DND-41 (cell line): ENCODE measurements at regions not wholly inside any gene's neighbourhood (a gene's known extent, or its start where the extent isn't known, plus 50 kb on each side); places are given as distances from the start of the nearest gene placed in this dataset.

Experiments used
- ATAC-seq: fragments of 200-7000 bp; cut with Tn5 transposase; 3 replicates; pipeline ENCODE4 v1.9.1; 2021; ENCODE audit warnings: low read depth; ENCODE audit not compliant: insufficient read depth
- DNase-seq: peaks from one replicate; pipeline ENCODE4 v3.0.0-alpha.2; 2020
- H2AFZ ChIP-seq: 2 replicates; pipeline ENCODE4 v1.6.0; 2012; ENCODE audit warnings: low read depth, low read length
- H3K27ac ChIP-seq: 2 replicates; pipeline ENCODE4 v1.5.1; 2012; ENCODE audit warnings: low read length, inconsistent platforms
- H3K27me3 ChIP-seq: fragments of 200-600 bp; sonication (generic); 2 replicates; pipeline ENCODE4 v1.6.0; 2012; ENCODE audit warnings: low read length, mild to moderate bottlenecking, inconsistent platforms; ENCODE audit not compliant: insufficient read depth, poor library complexity
- H3K36me3 ChIP-seq: 2 replicates; pipeline ENCODE4 v1.5.1; 2012; ENCODE audit warnings: low read length, inconsistent platforms; ENCODE audit not compliant: insufficient read depth
- H3K4me1 ChIP-seq: 2 replicates; pipeline ENCODE4 v1.5.1; 2012; ENCODE audit warnings: mild to moderate bottlenecking, low read length; ENCODE audit not compliant: insufficient read depth
- H3K4me2 ChIP-seq: 2 replicates; pipeline ENCODE4 v1.6.0; 2012; ENCODE audit warnings: mild to moderate bottlenecking, moderate library complexity, low read length, inconsistent platforms; ENCODE audit not compliant: insufficient read depth
- H3K4me3 ChIP-seq, 2 experiments: fragments of 200-600 bp in 1 of 2; shearing (Covaris generic) in 1 of 2; 2 replicates each; pipeline ENCODE4 v1.5.1; 2012 to 2016; ENCODE audit warnings: inconsistent platforms in 2 of 2, low read length in 2 of 2, mild to moderate bottlenecking in 2 of 2, low read depth in 1 of 2, moderate library complexity in 1 of 2
- H3K79me2 ChIP-seq: 2 replicates; pipeline ENCODE4 v1.6.0; 2012; ENCODE audit warnings: low read length, inconsistent platforms; ENCODE audit not compliant: insufficient read depth
- H3K9ac ChIP-seq: 2 replicates; pipeline ENCODE4 v1.6.0; 2012; ENCODE audit warnings: low read depth, mild to moderate bottlenecking, inconsistent platforms, low read length, moderate library complexity
- H3K9me3 ChIP-seq: 2 replicates; pipeline ENCODE4 v1.5.1; 2012; ENCODE audit warnings: low read length, moderate library complexity, mild to moderate bottlenecking, inconsistent platforms; ENCODE audit not compliant: insufficient read depth, severe bottlenecking
- H4K20me1 ChIP-seq: 2 replicates; pipeline ENCODE4 v1.6.0; 2012; ENCODE audit warnings: low read length; ENCODE audit not compliant: insufficient read depth
- CTCF ChIP-seq: IDR thresholded peaks from 2 replicates; pipeline ENCODE4 v1.5.1; 2012; ENCODE audit warnings: borderline replicate concordance, low read length, moderate library complexity, mild to moderate bottlenecking; ENCODE audit not compliant: poor library complexity, severe bottlenecking; ENCODE audit errors: extremely low read depth
- EZH2 ChIP-seq: IDR thresholded peaks from 3 replicates; pipeline ENCODE4 v1.6.1; 2012; ENCODE audit warnings: borderline replicate concordance, low read depth, mild to moderate bottlenecking, moderate library complexity, low read length, inconsistent platforms; ENCODE audit not compliant: severe bottlenecking

GRCh38 chr13:97141564-97142005 is 80.5 kb upstream of the MBNL2 start:
- ATAC-seq (no peak), DNase-seq (no peak)
- Histone ChIP-seq H4K20me1 (no peaks in the 10 kb centered on the region), H3K27ac (no peak overlapping the region), H3K9me3 (no peaks in the 10 kb centered on the region), H3K36me3 (no peaks in the 10 kb centered on the region), H3K4me3 (no peak overlapping the region), H3K9ac (no peak overlapping the region), H3K27me3 (peaks cover 11% of the 10 kb centered on the region), H3K4me2 (no peak overlapping the region), H3K4me1 (no peaks in the 10 kb centered on the region), H2AFZ (no peak overlapping the region), H3K79me2 (no peaks in the 10 kb centered on the region)
- TF ChIP-seq EZH2 (no peak), CTCF (no peak)

- peaks cover 11% of the 10 kb centered on the region for H3K27me3 ChIP-seq
- DNase-seq (no peak), ATAC-seq (no peak)
- no peaks in the 10 kb centered on the region for H4K20me1 ChIP-seq
- no peak overlapping the region for H3K4me2 ChIP-seq
- TF ChIP-seq CTCF: no peak
- TF ChIP-seq EZH2: no peak
- no peaks in the 10 kb centered on the region for H3K4me1 ChIP-seq
- no peaks in the 10 kb centered on the region for H3K36me3 ChIP-seq
- H3K27ac ChIP-seq: no peak overlapping the region
- H3K4me3 ChIP-seq: no peak overlapping the region
- H3K79me2 ChIP-seq: no peaks in the 10 kb centered on the region
- no peak overlapping the region for H3K9ac ChIP-seq
- no peak overlapping the region for H2AFZ ChIP-seq
- H3K9me3 ChIP-seq: no peaks in the 10 kb centered on the region
Observed at GRCh38 chr13:97142452-97142851, 79.7 kb upstream of the MBNL2 start.

GRCh38 chr13:97145057-97145456 is 77.1 kb upstream of the MBNL2 start:
- H3K4me1 ChIP-seq: no peaks in the 10 kb centered on the region
- H2AFZ ChIP-seq: no peak overlapping the region
- TF ChIP-seq EZH2: no peak
- no peak for TF ChIP-seq CTCF
- no peaks in the 10 kb centered on the region for H4K20me1 ChIP-seq
- no peak overlapping the region for H3K9ac ChIP-seq
- H3K4me2 ChIP-seq: no peak overlapping the region
- ATAC-seq (no peak), DNase-seq (no peak)
- H3K9me3 ChIP-seq: no peaks in the 10 kb centered on the region
- no peaks in the 10 kb centered on the region for H3K79me2 ChIP-seq
- H3K36me3 ChIP-seq: no peaks in the 10 kb centered on the region
- H3K27ac ChIP-seq: no peak overlapping the region
- peaks cover 11% of the 10 kb centered on the region for H3K27me3 ChIP-seq
- no peak overlapping the region for H3K4me3 ChIP-seq

GRCh38 chr13:97148894-97149293 is 73.2 kb upstream of the MBNL2 start:
- no peak overlapping the region for H3K4me3 ChIP-seq
- no peaks in the 10 kb centered on the region for H3K36me3 ChIP-seq
- H4K20me1 ChIP-seq: no peaks in the 10 kb centered on the region
- no peak for TF ChIP-seq CTCF
- TF ChIP-seq EZH2: no peak
- peaks cover 2% of the 10 kb centered on the region for H3K27me3 ChIP-seq
- H2AFZ ChIP-seq: no peak overlapping the region
- DNase-seq (no peak), ATAC-seq (no peak)
- H3K9me3 ChIP-seq: no peaks in the 10 kb centered on the region
- no peak overlapping the region for H3K4me2 ChIP-seq
- H3K4me1 ChIP-seq: no peaks in the 10 kb centered on the region
- H3K9ac ChIP-seq: no peak overlapping the region
- no peak overlapping the region for H3K27ac ChIP-seq
- H3K79me2 ChIP-seq: no peaks in the 10 kb centered on the region
